Neural cell (in vitro differentiated cells): ENCODE measurements at regions not wholly inside any gene's neighbourhood (a gene's known extent, or its start where the extent isn't known, plus 50 kb on each side); places are given as distances from the start of the nearest gene placed in this dataset.

ENCODE experiments used
- H2AFZ ChIP-seq: fragments of 200-600, 300-800 bp; sonication (generic), shearing (Covaris generic); 2 replicates; pipeline ENCODE4 v1.6.0; 2014; ENCODE audit warnings: low read depth, mild to moderate bottlenecking, antibody characterized with exemption, low read length, moderate library complexity
- H3F3A ChIP-seq: fragments of 200-600 bp; shearing (Covaris generic); 2 replicates; pipeline ENCODE4 v1.6.1; 2016; ENCODE audit warnings: mild to moderate bottlenecking, moderate library complexity, mixed read lengths, antibody characterized with exemption, low read length; ENCODE audit not compliant: insufficient read depth, poor library complexity, severe bottlenecking
- H3K27ac ChIP-seq: fragments of 200-600, 300-800 bp; sonication (generic), shearing (Covaris generic); 2 replicates; pipeline ENCODE4 v1.5.1; 2014; ENCODE audit warnings: mild to moderate bottlenecking, low read length, moderate library complexity
- H3K27me3 ChIP-seq: fragments of 300-800, 200-600 bp; sonication (generic), shearing (Covaris generic); 2 replicates; pipeline ENCODE4 v1.6.0; 2014; ENCODE audit warnings: mild to moderate bottlenecking, low read depth, low read length, moderate library complexity; ENCODE audit not compliant: insufficient read depth
- H3K36me3 ChIP-seq: fragments of 300-800, 200-600 bp; sonication (generic), shearing (Covaris generic); 2 replicates; pipeline ENCODE4 v1.5.1; 2014; ENCODE audit warnings: mild to moderate bottlenecking, antibody characterized with exemption, low read length, moderate library complexity; ENCODE audit not compliant: insufficient read depth
- H3K4me2 ChIP-seq: fragments of 300-800, 200-600 bp; sonication (generic), shearing (Covaris generic); 2 replicates; pipeline ENCODE4 v1.6.0; 2014; ENCODE audit warnings: mild to moderate bottlenecking, low read length
- H3K4me3 ChIP-seq: fragments of 300-800, 200-600 bp; sonication (generic), shearing (Covaris generic); 2 replicates; pipeline ENCODE4 v1.5.1; 2014; ENCODE audit warnings: mild to moderate bottlenecking, low read length, moderate library complexity
- H3K79me2 ChIP-seq: fragments of 200-600 bp; shearing (Covaris generic); replicated peaks from 2 replicates; pipeline ENCODE4 v1.6.0; 2014; ENCODE audit warnings: mild to moderate bottlenecking, low read length, moderate library complexity; ENCODE audit not compliant: insufficient read depth
- H3K9ac ChIP-seq: fragments of 300-800, 200-600 bp; sonication (generic), shearing (Covaris generic); 2 replicates; pipeline ENCODE4 v1.6.1; 2016; ENCODE audit warnings: mild to moderate bottlenecking, low read length, mixed read lengths
- H3K9me2 ChIP-seq: fragments of 200-600 bp; shearing (Covaris generic); 2 replicates; pipeline ENCODE4 v1.6.1; 2016; ENCODE audit warnings: mild to moderate bottlenecking, low read length, mixed read lengths; ENCODE audit not compliant: insufficient read depth
- H3K9me3 ChIP-seq: fragments of 200-600, 300-800 bp; sonication (generic), shearing (Covaris generic); 2 replicates; pipeline ENCODE4 v1.6.1; 2016; ENCODE audit warnings: mild to moderate bottlenecking, mixed run types, low read length, moderate library complexity, mixed read lengths
- H4K20me1 ChIP-seq: fragments of 200-600 bp; shearing (Covaris generic); 2 replicates; pipeline ENCODE4 v1.6.1; 2016; ENCODE audit warnings: mild to moderate bottlenecking, mixed run types; ENCODE audit not compliant: insufficient read depth
- CTCF ChIP-seq: fragments of 450-650 bp; IDR thresholded peaks from 2 replicates; pipeline ENCODE4 v1.5.1; 2014; ENCODE audit warnings: antibody characterized with exemption, mild to moderate bottlenecking, moderate library complexity; ENCODE audit not compliant: poor library complexity, severe bottlenecking
- EP300 ChIP-seq: fragments of 450-650 bp; conservative IDR thresholded peaks from 2 replicates; pipeline ENCODE4 v1.6.1; 2014; ENCODE audit warnings: antibody characterized with exemption, mild to moderate bottlenecking, moderate library complexity; ENCODE audit not compliant: poor library complexity, severe bottlenecking
- EZH2 ChIP-seq: fragments of 200-600, 300-800 bp; shearing (Covaris generic), sonication (generic); IDR thresholded peaks from 2 replicates; pipeline ENCODE4 v1.6.1; 2014; ENCODE audit warnings: antibody characterized with exemption, low read length, borderline replicate concordance, mild to moderate bottlenecking; ENCODE audit not compliant: insufficient read depth, poor library complexity, severe bottlenecking
- MXI1 ChIP-seq: fragments of 450-650 bp; conservative IDR thresholded peaks from 2 replicates; pipeline ENCODE4 v1.6.1; 2014; ENCODE audit warnings: antibody characterized with exemption, mild to moderate bottlenecking; ENCODE audit not compliant: poor library complexity, severe bottlenecking
- POLR2AphosphoS5 ChIP-seq: IDR thresholded peaks from 2 replicates; pipeline ENCODE4 v1.6.1; 2012
- RAD21 ChIP-seq: fragments of 450-650 bp; conservative IDR thresholded peaks from 2 replicates; pipeline ENCODE4 v1.6.1; 2014; ENCODE audit warnings: antibody characterized with exemption, mild to moderate bottlenecking, moderate library complexity
- REST ChIP-seq: IDR thresholded peaks from 2 replicates; pipeline ENCODE4 v1.6.1; 2012; ENCODE audit warnings: borderline replicate concordance
- SMC3 ChIP-seq: fragments of 450-650 bp; conservative IDR thresholded peaks from 2 replicates; pipeline ENCODE4 v1.6.1; 2014; ENCODE audit warnings: antibody characterized with exemption, mild to moderate bottlenecking, moderate library complexity; ENCODE audit not compliant: poor library complexity
- TAF1 ChIP-seq: IDR thresholded peaks from 2 replicates; pipeline ENCODE4 v1.6.1; 2012; ENCODE audit warnings: low read depth

GRCh38 chr3:28612232-28612631 lies 263.6 kb upstream of the AZI2 start:
- Histone ChIP-seq H3K9me3 (no peaks in the 10 kb centered on the region), H3K4me3 (no peak overlapping the region), H3K27ac (no peak overlapping the region), H3K4me2 (no peak overlapping the region), H3K36me3 (no peaks in the 10 kb centered on the region), H3K27me3 (no peaks in the 10 kb centered on the region), H2AFZ (no peak overlapping the region), H4K20me1 (no peaks in the 10 kb centered on the region), H3K9me2 (no peaks in the 10 kb centered on the region), H3K79me2 (no peaks in the 10 kb centered on the region), H3K9ac (no peak overlapping the region), H3F3A (no peaks in the 10 kb centered on the region)
- TF ChIP-seq MXI1: no peak
- TF ChIP-seq POLR2AphosphoS5: no peak
- TF ChIP-seq REST: no peak
- TF ChIP-seq CTCF: no peak
- TF ChIP-seq RAD21: no peak
- TF ChIP-seq EZH2: no peak
- no peak for TF ChIP-seq TAF1
- no peak for TF ChIP-seq SMC3
- no peak for TF ChIP-seq EP300

- no peak overlapping the region for H3K4me3 ChIP-seq
- TF ChIP-seq TAF1: no peak
- no peak for TF ChIP-seq EP300
- no peak for TF ChIP-seq MXI1
- no peak for TF ChIP-seq POLR2AphosphoS5
- TF ChIP-seq SMC3: no peak
- TF ChIP-seq REST: no peak
- no peak for TF ChIP-seq CTCF
- no peak for TF ChIP-seq EZH2
- no peak for TF ChIP-seq RAD21
- H3K9ac ChIP-seq: no peak overlapping the region
- no peak overlapping the region for H3K4me2 ChIP-seq
- H3F3A ChIP-seq: no peaks in the 10 kb centered on the region
- no peaks in the 10 kb centered on the region for H3K79me2 ChIP-seq
- H3K27ac ChIP-seq: no peak overlapping the region
- no peaks in the 10 kb centered on the region for H3K9me2 ChIP-seq
- no peaks in the 10 kb centered on the region for H3K9me3 ChIP-seq
- H3K36me3 ChIP-seq: no peaks in the 10 kb centered on the region
- no peaks in the 10 kb centered on the region for H4K20me1 ChIP-seq
- H3K27me3 ChIP-seq: no peaks in the 10 kb centered on the region
- H2AFZ ChIP-seq: no peak overlapping the region
Observed at GRCh38 chr3:28613511-28614106, 265.0 kb upstream of the AZI2 start.
